Stimulated activated CD8-positive, alpha-beta memory T cell treated with anti-CD3 and anti-CD28 coated beads, Interleukin-7, amount 100 ng/mL, for 24 hours (primary cell): ENCODE measurements at regions not wholly inside any gene's neighbourhood (a gene's known extent, or its start where the extent isn't known, plus 50 kb on each side); places are given as distances from the start of the nearest gene placed in this dataset.

ENCODE experiments used
- DNase-seq: peaks from one replicate; pipeline ENCODE4 v3.0.0-alpha.2; 2020; ENCODE audit warnings: low read depth

DNA sequence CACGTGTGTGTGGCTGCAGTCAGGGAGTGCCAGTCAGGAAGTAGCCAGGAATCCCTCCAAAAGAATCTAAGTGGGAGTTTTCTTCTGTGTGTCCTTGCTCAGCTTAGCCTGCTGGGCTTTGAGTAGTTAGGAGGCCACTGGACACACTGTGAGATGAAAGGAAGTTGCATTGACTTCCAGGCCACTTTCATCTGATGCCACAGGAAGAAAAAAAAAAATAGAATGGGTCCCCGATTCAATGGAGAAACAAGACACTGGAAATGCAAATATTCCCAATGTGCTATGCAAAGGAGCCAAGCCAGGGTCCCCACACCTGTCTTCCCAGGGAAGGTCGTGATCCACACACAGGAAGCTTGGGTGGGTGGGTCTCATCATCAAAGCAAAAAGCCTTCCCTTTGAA, 95.6 kb upstream of the E2F8 start:
- DNase-seq: no peak

DNA sequence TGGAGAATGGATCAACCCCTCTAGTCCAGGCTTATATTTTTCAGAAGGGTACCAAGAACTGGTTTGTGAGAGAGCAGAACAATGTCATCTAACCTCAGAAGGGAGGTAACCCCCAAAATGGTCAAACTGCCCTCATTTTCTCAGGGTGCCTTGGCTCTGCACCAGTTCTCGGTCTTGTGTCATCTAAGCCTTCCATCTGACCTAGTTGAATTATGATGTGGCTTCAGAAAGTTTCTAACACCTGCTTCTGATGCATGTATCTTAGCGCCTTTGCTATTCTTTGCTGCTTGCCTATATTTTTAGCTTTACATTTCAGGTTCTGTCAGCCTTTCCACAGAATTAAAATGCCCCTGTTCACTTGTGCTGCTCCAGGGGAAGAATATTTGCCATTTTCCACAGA, 91.7 kb upstream of the E2F8 start:
- no peak for DNase-seq

DNA sequence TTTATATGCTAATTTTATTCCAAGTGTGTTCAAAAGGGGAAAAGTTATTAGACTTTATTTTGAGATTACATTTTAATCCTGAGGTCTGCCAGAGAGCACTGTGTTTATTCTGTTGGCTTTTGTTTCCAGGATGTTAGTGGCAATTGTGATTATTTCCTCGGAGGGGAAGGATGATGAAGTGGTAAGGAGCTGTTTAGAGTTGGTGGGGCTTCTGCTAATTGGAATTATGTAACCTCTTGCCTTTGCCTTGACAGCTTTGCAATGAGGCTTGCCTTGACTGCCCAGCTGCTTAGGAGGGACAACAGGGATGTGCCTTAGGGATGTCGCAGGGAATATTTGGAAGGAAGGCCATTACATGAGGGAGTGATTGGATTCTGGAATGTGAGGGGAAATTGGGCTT, 89.7 kb upstream of the E2F8 start:
- no peak for DNase-seq

DNA sequence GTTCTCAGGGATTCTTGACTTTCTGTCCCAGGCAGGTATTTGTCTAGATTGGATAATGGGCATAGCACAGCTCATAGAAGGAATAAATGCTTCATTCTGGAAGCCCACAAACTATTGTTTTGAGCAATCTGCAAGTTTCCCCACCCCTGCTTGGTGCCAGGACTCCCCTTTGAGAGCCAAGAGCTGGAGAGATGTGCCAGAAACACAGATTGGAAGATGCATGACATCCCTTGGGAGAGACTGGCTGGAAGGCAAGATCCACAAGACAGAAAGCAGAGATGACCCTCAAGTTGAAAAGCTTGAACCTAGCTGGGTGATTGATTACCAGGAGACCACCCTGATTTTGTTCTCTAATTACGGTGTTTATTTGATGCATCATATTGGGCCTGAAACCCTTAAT, 89.2 kb upstream of the E2F8 start:
- DNase-seq: no peak

DNA sequence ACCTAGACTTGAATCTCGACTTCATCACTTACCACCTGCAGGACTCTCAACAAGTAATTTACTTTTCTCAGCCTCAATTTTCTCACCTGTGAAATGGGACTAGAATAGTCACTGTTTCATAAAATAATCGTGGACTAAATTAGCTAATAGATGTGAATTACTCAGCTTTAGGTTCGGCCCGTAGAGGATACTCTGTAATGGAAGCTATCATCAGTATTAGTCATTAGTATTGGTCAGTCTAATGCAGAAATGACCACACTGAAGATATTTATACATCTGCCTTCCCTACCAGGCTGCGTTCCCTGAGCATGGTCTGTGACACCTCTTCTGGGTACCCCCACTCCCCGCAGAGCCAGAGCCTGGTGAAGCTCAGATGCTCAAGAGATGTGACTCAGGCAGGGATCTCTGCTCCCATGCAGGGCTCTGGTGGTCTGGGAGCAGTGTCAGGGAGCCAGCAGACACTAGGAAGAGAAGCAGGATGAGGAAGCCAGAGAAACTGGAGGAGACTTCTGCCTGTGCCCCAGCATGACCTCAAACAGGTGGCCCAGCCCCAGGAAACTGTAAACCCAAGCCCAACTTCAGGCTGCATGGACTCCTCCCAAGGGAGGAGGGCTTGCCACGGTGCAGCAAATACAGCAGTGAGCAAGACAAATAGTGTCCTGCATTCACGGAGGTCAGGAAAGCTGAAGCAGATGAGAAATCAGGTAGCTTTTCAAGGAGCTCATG, 88.0 kb upstream of the E2F8 start:
- no peak for DNase-seq

DNA sequence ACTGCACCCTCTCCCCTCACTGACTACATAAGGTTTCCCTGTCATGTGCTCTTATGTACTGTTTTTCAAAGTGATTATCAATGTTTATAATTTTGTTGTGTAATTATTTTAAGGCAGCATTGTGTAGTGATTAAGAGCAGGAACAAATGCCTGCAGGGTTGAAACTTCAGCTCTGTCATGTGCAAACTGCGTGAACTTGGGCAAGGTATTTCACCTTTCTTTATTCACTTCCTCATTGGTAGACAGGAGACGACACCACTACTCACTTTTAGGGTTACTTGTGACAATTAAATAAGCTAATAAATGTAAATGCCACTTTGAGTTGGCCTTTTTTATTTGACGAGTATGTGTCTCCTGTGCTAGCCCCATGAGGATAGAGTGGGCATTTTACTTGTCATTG, 86.5 kb upstream of the E2F8 start:
- DNase-seq: no peak

DNA sequence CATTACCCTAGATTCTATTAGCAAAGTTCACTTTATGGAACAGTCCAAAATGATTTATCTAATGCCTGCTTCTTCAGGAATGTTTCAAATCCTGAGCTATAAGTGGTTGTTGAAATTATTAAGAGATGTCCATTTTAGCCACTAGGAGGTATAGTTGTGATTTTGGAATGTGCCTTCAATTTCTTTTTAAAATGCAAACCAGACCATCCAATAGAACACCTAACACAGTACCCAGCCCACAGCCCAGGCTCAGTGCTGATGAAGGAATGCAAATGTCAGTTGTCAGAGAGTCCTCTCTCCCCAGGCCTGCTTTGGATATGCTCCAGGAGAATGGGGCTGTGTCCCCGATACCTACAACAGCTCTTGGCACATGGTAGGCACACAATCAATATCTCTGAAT, 85.8 kb upstream of the E2F8 start:
- no peak for DNase-seq

DNA sequence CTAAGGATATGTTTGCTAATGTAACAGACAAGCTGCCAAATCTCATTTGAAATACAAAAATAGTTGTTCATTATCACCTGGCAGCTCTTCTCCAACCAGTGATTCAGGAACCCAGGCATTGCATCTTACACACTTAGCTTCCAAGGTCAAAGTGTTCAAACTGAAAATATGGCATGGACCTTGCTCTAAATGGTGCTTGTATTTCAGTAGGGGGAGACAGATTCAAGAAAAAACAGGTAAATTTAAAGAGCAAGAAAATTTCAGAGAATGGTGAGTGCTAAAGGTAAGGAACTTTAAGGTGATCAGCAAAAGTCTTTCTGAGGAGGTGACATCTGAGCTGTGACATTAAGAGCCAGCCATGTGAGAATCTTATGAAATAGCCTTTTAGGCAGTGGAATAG, 82.8 kb upstream of the E2F8 start:
- no peak for DNase-seq

DNA sequence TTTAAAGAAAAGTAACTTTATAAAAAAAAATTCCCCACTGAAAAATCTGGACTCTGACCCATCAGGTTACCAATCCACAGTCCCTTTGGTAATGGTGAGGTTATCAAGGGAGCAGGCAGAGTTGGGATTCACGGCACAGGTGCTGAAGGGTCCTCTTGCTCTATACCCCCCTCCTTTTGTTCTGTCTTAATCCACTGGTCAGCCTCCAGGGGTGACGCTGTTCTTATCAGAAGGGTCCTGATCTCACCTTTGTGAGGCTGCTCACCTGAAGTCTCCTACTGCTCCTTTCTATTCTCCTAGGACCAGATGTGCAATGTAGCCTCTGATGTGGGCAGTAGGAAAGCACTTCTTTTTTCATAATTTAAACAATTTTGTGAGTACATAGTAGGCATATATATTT, 80.6 kb upstream of the E2F8 start:
- no peak for DNase-seq

DNA sequence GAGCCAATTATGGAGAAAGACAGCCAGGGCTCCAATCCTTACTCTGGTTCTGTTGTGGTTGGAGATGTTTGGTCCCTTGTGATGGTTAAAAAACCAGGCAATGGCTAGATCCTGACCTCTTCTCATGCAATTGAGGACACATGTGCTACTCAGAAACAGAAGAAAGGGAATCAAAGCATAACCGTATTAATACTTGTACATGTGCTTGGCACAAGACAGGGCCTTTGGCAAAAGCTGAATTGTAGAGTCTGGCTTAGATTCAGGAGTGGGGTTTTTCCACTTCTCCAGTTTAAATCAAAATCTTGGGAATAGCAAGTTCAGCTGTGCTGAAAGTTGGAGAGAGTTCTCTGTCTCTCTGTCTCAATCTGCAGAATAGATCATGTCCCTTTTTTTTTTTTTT, 80.1 kb upstream of the E2F8 start:
- DNase-seq: no peak

DNA sequence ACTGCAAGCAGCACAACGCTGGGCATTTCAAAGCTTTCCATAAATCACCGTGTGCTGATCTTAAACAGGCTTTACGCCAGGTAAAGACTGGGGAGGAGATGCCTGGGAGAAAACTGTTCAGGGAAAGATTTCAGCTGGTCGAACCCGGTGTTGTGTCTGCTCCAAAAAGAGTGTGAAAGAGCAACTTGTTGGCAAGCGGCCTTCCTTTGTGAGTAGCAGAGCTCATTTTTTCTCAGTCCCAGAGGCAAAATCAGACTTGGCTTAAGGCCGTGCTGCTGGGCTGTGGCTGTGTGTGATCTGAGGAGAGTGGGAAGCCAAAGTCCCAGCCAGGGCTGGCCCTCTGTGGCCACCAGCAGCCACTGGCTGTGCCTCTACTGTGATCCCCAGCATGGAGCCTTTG, 75.7 kb upstream of the E2F8 start:
- no peak for DNase-seq

DNA sequence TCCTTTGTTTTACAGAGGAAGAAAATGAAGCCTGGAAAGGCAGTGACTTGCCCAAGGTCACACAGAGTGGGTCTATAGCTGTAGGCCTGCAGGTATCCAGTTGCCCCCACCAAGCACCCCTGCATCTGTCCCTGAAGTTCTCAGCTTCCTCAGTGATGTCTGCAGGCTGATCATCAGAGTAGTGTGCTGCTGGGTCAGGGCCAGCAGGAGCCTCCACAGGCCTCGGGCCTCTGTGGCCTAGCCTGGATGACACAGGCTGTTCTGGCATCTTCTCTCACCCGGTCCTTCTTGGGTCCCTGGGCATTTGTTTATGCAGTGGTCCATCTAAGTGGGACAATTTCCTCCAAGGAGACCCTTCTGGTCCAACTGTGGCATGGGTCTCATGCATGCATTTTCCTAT, 74.8 kb upstream of the E2F8 start:
- no peak for DNase-seq

DNA sequence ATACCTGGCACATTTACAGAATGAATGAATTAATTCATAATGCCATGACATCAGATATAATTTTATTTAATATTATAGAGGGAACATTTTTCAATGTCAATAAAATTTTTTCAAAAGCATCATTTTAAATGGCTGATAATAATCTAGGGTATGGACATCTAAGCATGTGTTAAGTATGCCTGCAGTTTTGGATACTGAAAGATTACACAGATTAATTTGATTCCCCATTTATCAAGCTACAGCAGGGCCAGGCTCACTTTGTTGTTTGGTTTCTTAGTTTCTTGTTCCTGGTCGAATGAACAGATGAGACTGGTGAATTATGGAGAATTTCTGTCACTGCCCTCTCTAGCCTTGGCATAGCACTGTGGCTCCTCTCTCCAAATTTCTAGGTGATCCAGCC, 72.4 kb upstream of the E2F8 start:
- no peak for DNase-seq

DNA sequence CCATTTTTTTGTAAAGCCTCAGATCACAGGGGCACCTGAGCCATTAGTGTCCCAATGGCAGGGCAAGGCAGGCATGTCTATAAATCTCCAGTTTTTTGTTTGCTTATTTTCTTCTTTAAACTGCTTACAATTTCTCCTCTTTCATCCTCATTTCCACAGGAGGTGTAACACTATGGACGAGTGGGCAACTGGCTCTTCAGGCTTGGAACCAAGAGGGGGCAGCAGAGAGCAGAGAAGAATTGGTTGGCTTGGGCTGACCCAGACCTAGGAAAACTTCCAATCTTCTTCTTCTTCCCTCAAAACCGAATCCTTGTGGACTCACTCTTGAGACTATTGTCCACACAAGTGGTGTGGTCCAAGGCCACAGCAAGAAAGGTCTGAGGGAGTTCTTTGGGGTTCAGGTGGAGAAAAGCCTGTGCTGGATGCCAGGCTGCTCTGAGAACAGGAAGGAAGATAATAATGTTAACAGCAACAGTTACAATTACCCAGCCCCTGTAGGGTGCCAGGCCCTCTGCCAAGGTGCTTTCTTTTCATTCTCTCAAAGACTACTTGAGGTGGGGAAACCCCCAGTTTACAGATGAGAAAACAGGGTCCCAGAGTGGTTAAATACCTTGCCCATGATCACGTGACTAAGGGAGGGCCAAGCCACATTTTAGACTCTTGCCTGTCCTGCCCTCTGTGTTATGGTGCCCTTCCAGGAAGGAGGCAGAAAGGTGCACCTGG, 70.7 kb upstream of the E2F8 start:
- peak; percentile 25 for DNase-seq

DNA sequence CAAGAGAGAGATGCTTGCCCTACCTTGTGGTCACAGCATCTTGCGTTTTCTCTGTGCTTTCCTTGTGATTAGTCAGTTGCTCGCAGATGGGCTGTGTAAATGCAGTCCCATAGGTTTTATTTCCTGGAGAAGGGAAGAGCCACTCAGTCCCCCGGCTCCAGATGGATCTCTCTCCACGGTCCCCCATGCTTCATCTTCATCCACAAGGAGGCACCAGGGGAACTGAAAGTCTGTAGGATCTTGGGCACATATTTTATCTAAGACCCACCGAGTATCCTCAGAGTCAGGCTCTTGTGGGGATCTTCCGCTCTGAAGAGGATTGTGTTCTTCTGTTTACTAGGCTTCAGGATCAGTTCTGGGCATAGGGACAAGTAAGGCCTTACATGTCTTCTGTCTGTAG, 66.8 kb upstream of the E2F8 start:
- DNase-seq: no peak

DNA sequence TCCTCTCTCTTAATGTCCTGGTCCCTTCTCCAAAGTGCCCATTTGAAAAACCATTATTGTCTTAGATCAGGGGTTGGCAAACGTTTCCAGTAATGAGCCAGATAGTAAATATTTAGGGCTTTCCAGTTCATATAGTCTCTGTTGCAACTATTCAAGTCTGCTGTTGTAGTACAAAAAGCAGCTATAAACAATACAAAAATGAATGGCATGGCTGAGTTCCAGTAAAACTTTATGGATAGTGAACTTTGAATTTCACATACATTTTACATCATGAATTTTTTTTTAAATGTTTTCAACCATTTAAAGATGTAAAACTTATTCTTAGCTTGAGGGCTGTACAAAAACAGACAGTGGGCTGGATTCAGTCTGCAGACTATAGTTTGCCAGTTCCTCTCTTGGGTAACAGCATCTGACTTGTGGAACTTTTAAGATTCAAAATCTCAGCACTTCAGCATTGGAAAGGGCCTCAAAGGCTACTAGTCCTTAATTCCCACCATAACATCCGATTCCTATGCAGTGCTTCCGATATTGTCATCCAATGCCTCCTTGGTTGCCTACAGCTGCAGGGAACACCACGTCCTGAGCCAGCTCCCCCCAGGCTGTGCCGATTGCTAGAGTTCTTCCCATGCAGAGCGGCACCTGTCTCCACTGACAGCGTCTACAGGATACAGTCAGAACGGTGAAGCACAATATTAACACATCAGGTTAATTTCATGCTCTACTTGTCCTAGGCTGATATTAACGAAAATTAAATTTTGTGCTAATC, 65.6 kb upstream of the E2F8 start:
- no peak for DNase-seq

DNA sequence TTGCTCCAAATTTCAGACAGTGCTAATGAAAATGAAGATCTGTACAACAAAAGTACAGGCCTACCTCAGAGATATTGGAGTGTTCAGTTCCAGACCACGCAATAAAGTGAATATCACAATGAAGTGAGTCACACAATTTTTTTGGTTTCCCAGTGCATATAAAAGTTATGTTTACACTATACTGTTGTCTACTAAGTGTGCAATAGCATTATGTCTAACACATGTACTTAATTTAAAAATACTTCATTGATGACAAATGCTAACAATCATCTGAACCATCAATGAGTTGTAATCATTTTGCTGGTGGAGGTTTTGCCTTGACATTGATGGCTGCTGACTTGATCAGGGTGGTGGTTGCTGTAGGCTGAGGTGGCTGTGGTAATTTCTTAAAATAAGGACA, 60.6 kb upstream of the E2F8 start:
- no peak for DNase-seq

DNA sequence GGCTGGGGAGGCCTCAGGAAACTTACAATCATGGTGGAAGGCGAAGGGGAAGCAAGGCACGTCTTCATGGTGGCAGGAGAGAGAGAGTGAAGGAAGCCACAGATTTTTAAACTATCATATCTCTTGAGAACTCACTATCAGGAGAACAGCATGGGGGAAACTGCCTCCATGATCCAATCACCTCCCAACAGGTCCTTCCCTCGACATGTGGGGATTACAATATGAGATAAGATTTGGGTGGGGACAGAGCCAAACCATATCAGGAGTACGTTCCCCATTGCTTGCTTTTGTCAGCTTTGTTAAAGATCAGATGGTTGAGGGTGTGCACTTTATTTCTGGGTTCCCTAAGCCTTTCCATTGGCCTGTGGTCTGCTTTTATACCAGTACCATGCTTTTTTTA, 53.7 kb upstream of the E2F8 start:
- DNase-seq: no peak

DNA sequence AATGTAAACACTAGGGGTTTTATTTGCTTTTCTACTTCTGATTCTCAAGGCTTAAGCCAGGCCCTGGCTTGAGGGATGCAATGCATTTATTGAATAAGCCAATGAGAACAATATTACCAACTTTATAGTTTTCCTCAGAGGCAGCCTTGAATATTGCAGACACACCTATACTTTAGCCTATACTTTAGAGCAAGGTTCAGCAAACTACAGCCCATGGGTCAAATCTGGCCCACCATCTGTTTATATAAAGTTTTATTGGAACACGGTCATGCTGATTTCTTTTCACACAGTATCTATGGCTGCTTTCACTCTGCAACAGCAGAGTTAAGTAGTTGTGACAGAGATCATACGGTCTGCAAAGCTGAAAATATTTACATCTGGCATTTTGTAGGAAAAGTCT, 50.3 kb upstream of the E2F8 start:
- DNase-seq: no peak
